ENCODE measurements at regions not wholly inside any gene's neighbourhood (a gene's known extent, or its start where the extent isn't known, plus 50 kb on each side); places are given as distances from the start of the nearest gene placed in this dataset.

GRCh38 chr9:134585021-134585561 lies 56.5 kb upstream of the COL5A1 start:
- TF ChIP-seq CTCF (IDR thresholded peaks at IDR 0.05), result no peak
- TF ChIP-seq POLR2AphosphoS5 (IDR thresholded peaks at IDR 0.05; ENCODE audit: insufficient read depth in 1 of 2, low read depth in 1 of 2), result no peak

Measured in vagina (tissue), 2 donors.